Epithelial cell of proximal tubule (primary cell): ENCODE measurements at regions not wholly inside any gene's neighbourhood (a gene's known extent, or its start where the extent isn't known, plus 50 kb on each side); places are given as distances from the start of the nearest gene placed in this dataset.

Experiments
- DNase-seq: peaks from one replicate; pipeline ENCODE4 v3.0.0-alpha.2; 2011; ENCODE audit warnings: low read depth
- H3K4me3 ChIP-seq: 2 replicates; pipeline ENCODE4 v1.5.1; 2011; ENCODE audit warnings: low read depth, mild to moderate bottlenecking, low read length
- TF ChIP-seq, protein P1 (sequence below): conservative IDR thresholded peaks from 2 replicates; pipeline ENCODE4 v1.5.1; 2012; ENCODE audit warnings: low read depth, mild to moderate bottlenecking, low read length

GRCh38 chr2:168300460-168300859 lies 53.1 kb upstream of the STK39 start:
- DNase-seq, result no peak
- H3K4me3 ChIP-seq, result no peak overlapping the region
- TF ChIP-seq, protein P1, sequence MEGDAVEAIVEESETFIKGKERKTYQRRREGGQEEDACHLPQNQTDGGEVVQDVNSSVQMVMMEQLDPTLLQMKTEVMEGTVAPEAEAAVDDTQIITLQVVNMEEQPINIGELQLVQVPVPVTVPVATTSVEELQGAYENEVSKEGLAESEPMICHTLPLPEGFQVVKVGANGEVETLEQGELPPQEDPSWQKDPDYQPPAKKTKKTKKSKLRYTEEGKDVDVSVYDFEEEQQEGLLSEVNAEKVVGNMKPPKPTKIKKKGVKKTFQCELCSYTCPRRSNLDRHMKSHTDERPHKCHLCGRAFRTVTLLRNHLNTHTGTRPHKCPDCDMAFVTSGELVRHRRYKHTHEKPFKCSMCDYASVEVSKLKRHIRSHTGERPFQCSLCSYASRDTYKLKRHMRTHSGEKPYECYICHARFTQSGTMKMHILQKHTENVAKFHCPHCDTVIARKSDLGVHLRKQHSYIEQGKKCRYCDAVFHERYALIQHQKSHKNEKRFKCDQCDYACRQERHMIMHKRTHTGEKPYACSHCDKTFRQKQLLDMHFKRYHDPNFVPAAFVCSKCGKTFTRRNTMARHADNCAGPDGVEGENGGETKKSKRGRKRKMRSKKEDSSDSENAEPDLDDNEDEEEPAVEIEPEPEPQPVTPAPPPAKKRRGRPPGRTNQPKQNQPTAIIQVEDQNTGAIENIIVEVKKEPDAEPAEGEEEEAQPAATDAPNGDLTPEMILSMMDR, result no peak

DNA sequence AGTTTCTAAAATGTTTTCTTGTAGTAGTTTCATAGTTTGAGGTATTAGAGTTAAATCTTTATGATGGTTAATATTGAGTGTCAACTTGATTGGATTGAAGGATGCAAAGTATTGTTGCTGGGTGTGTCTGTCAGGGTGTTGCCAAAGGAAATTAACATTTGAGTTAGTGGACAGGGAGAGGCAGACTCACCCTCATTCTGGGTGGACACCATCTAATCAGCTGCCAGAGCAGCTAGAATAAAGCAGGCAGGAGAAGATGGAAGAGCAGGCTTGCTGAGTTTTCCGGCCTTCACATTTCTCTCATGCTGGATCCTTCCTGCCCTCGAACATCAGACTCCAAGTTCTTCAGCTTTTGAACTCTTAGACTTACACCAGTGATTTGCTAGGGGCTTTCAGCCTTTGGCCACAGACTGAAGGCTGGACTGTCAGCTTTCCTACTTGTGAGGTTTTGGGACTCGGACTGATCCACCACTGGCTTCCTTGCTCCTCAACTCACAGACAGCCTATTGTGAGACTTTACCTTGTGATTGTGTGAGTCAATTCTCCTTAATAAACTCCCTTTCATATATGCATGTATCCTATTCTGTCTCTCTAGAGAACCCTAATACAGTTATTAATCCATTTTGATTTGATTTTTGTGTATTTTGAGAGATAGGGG lies 56.8 kb upstream of the STK39 start:
- H3K4me3 ChIP-seq, result no peak overlapping the region
- TF ChIP-seq, protein P1, result no peak
- no peak for DNase-seq

- H3K4me3 ChIP-seq, result no peak overlapping the region
- DNase-seq, result no peak
- TF ChIP-seq, protein P1, result no peak
Observed at GRCh38 chr2:168307379-168307778, 60.0 kb upstream of the STK39 start.

DNA sequence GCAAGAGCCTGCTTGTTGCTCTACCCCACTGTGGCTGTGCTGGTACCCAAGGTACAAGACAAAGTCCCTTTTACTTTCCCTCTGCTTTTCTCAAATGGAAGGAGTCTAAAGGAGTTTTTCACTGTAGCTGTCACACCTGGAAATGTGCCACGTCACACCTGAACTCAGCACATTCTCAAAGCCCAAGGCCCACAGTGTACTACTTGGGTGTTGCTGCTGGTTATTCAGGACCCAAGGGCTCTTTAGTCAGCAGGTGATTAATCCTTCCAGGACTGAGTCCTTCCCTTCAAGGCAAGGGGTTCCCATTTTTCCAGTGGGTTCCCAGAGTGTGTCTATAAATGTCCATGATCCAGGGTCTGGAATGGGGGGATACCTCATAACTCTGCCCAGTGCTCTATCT lies 63.2 kb upstream of the STK39 start:
- DNase-seq, result no peak
- H3K4me3 ChIP-seq, result no peak overlapping the region
- TF ChIP-seq, protein P1, result no peak

DNA sequence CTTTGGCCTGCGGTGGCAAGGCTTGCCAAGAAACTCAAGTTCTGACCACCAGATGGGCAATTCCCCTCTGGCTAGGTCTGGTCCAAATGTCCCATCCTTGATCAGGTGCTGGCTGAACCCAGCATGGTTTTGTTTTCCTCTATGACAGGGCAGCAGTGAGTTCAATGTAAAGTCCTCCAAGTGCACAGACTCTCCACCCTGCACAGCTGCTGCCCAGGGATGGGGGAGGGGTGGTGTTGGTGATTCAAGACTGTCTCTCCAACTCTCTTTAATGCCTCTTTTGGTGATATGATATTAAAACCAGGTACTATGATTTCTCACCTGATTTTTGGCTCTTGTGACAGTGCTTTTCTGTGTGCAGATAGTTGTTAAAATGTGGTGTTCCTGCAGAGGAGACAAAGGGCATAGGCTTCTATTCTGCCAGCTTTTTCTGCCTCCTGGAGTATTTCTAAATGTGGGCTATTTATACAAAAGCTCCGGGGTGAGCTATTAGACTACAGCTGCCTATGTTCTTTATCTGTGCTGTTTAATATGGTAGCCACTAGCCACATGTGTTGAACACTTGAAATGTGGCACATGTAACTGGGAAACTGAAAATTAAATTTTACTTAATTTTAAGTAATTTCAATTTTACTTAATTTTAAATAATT lies 64.0 kb upstream of the STK39 start:
- DNase-seq, result no peak
- TF ChIP-seq, protein P1, result no peak
- no peak overlapping the region for H3K4me3 ChIP-seq

GRCh38 chr2:168312036-168312822 lies 64.8 kb upstream of the STK39 start:
- TF ChIP-seq, protein P1, result no peak
- H3K4me3 ChIP-seq, result no peak overlapping the region
- no peak for DNase-seq
